ENCODE measurements at regions not wholly inside any gene's neighbourhood (a gene's known extent, or its start where the extent isn't known, plus 50 kb on each side); places are given as distances from the start of the nearest gene placed in this dataset.

GRCh38 chr5:68475476-68475983 lies 260.0 kb downstream of the PIK3R1 start:
- H3K4me3 ChIP-seq: no peak overlapping the region
- H3K4me1 ChIP-seq (ENCODE audit: low read depth): no peaks in the 10 kb centered on the region
- no peaks in the 10 kb centered on the region for H3K36me3 ChIP-seq
- no peak overlapping the region for H3K27ac ChIP-seq
- no peak for TF ChIP-seq CTCF (IDR thresholded peaks at IDR 0.05; ENCODE audit: low read depth, low read length)
- H3K27me3 ChIP-seq: no peaks in the 10 kb centered on the region
- DNase-seq (ENCODE audit: low read depth in 1 of 2, low spot score in 1 of 2): no peak
- no peaks in the 10 kb centered on the region for H3K9me3 ChIP-seq (ENCODE audit: low read depth)

- no peak overlapping the region for H3K4me3 ChIP-seq
- DNase-seq (ENCODE audit: low read depth in 1 of 2, low spot score in 1 of 2): no peak
- no peaks in the 10 kb centered on the region for H3K4me1 ChIP-seq (ENCODE audit: low read depth)
- no peaks in the 10 kb centered on the region for H3K36me3 ChIP-seq
- no peaks in the 10 kb centered on the region for H3K9me3 ChIP-seq (ENCODE audit: low read depth)
- no peaks in the 10 kb centered on the region for H3K27me3 ChIP-seq
- TF ChIP-seq CTCF (IDR thresholded peaks at IDR 0.05; ENCODE audit: low read depth, low read length): peak; percentile 29
- no peak overlapping the region for H3K27ac ChIP-seq
These were observed 261.3 kb downstream of the PIK3R1 start for GRCh38 chr5:68476854-68477253.

DNA sequence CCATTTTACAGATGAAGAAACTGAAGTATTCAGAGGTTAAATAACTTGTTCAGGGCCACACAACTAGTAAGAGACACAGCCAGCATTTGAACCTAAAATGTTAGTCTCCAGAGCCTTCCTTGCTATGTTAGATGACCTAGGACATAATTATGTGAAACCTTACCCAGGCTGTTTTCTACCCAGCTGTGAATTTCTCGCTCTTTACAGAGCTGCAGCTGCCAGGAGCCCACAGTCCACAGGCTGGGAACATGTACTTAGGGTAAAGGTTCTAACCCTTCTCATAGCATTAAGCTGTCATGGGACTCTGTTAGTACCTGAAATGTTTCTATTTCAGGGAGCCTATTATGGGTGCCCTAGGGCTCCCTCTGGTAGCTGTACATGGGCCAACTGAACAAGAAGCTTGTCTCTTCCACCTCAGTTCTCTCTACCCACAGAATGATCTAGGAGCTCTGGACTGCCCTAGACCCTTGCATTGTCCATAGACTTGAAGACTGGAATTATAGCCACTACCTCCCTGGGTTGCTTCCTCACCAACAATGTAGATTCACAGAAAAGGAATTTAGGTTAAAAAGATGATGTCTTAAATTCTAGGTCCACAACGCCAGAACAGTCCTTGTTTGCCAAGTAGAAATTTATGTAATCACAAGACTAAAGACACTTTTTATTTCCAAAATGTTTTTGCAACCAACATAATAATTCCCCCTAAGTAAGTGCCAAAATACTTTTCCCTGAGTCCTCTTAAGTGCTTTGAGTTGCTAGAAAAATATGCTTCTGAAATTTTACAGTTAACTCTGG lies 262.9 kb downstream of the PIK3R1 start:
- TF ChIP-seq CTCF (IDR thresholded peaks at IDR 0.05; ENCODE audit: low read depth, low read length): no peak
- DNase-seq (ENCODE audit: low read depth in 1 of 2, low spot score in 1 of 2): peak in 1 of 2 donors; percentile 37
- Histone ChIP-seq H3K36me3 (no peaks in the 10 kb centered on the region), H3K4me3 (no peak overlapping the region), H3K9me3 (ENCODE audit: low read depth) (no peaks in the 10 kb centered on the region), H3K27ac (no peak overlapping the region), H3K4me1 (ENCODE audit: low read depth) (no peaks in the 10 kb centered on the region), H3K27me3 (no peaks in the 10 kb centered on the region)

- Histone ChIP-seq H3K9me3 (ENCODE audit: low read depth) (no peaks in the 10 kb centered on the region), H3K27ac (no peak overlapping the region), H3K36me3 (no peaks in the 10 kb centered on the region), H3K27me3 (no peaks in the 10 kb centered on the region), H3K4me1 (ENCODE audit: low read depth) (no peaks in the 10 kb centered on the region), H3K4me3 (no peak overlapping the region)
- DNase-seq (ENCODE audit: low read depth in 1 of 2, low spot score in 1 of 2): no peak
- no peak for TF ChIP-seq CTCF (IDR thresholded peaks at IDR 0.05; ENCODE audit: low read depth, low read length)
These were observed 264.0 kb downstream of the PIK3R1 start for GRCh38 chr5:68479524-68479923.

DNA sequence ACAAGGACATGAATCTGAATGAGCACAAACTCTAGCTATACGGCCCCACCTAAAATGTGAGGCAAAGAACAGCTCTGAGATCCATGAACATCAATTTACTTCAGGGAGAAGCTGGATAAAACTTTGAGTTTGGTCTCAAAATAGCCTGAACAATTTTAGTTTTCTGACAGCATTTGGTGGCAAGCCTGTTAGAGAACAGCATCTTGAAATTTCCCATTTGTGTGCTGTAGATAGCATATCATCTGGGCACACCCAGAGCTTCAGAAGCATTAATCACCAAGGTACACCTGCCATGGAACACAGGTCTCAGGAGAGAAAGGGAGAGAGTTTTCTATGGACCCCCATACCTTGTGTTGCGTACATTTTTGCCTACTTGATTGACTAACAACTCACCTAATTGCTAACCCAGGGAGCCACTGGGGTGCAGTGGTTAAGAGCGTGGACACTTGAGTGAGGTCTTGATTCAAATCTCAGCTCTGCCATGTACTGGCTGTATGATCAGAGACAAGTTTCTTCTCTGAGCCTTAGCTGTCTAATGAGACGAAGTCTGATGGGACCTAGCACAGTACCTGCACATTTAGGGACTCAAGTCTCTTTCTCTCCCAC lies 264.9 kb downstream of the PIK3R1 start:
- Histone ChIP-seq H3K27ac (no peak overlapping the region), H3K4me1 (ENCODE audit: low read depth) (no peaks in the 10 kb centered on the region), H3K9me3 (ENCODE audit: low read depth) (no peaks in the 10 kb centered on the region), H3K36me3 (no peaks in the 10 kb centered on the region), H3K4me3 (no peak overlapping the region), H3K27me3 (no peaks in the 10 kb centered on the region)
- DNase-seq (ENCODE audit: low read depth in 1 of 2, low spot score in 1 of 2): no peak
- no peak for TF ChIP-seq CTCF (IDR thresholded peaks at IDR 0.05; ENCODE audit: low read depth, low read length)

All from cardiac muscle cell (in vitro differentiated cells and primary cell).